ENCODE measurements at regions not wholly inside any gene's neighbourhood (a gene's known extent, or its start where the extent isn't known, plus 50 kb on each side); places are given as distances from the start of the nearest gene placed in this dataset.

GRCh38 chr3:124113485-124113884, 121.6 kb upstream of the ROPN1 start:
- Mint-ChIP-seq H3K4me1 (ENCODE audit: low read depth) (no peaks in the 10 kb centered on the region), H3K9me3 (no peaks in the 10 kb centered on the region), H3K4me3 (no peak overlapping the region), H3K27me3 (ENCODE audit: low read depth) (peaks cover 18% of the 10 kb centered on the region), H3K36me3 (ENCODE audit: insufficient read depth) (no peaks in the 10 kb centered on the region)
- DNase-seq (no peak), ATAC-seq (no peak)

DNA sequence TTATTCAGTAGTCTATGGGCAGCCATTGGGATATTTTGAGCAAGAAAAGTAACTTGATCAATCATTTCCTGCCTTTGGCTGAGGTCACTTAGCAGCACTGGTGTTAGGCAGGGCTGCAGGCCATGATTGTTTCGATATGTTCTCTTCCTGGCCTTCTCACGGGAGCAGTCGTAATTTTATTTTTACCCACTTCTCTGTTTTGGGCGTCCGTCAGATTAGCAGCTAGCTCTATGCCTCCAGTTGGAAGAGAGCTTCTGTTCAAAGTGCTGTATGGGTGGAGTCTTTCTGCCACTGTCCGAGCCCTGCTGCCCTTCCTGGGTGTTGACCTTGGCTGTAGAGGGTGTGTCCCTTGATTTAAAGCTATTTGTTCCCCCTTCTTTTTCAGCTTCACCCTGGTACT, 123.4 kb upstream of the ROPN1 start:
- no peak overlapping the region for H3K4me3 Mint-ChIP-seq
- ATAC-seq (no peak), DNase-seq (no peak)
- H3K36me3 Mint-ChIP-seq (ENCODE audit: insufficient read depth): no peaks in the 10 kb centered on the region
- H3K27me3 Mint-ChIP-seq (ENCODE audit: low read depth): peaks cover 23% of the 10 kb centered on the region
- no peaks in the 10 kb centered on the region for H3K4me1 Mint-ChIP-seq (ENCODE audit: low read depth)
- H3K9me3 Mint-ChIP-seq: no peaks in the 10 kb centered on the region

- no peak overlapping the region for H3K4me3 Mint-ChIP-seq
- no peak for ATAC-seq
- no peaks in the 10 kb centered on the region for H3K9me3 Mint-ChIP-seq
- H3K36me3 Mint-ChIP-seq (ENCODE audit: insufficient read depth): no peaks in the 10 kb centered on the region
- H3K27me3 Mint-ChIP-seq (ENCODE audit: low read depth): peaks cover 23% of the 10 kb centered on the region
- H3K4me1 Mint-ChIP-seq (ENCODE audit: low read depth): no peaks in the 10 kb centered on the region
- DNase-seq: no peak
Measured at GRCh38 chr3:124115956-124116355, 124.0 kb upstream of the ROPN1 start.

DNA sequence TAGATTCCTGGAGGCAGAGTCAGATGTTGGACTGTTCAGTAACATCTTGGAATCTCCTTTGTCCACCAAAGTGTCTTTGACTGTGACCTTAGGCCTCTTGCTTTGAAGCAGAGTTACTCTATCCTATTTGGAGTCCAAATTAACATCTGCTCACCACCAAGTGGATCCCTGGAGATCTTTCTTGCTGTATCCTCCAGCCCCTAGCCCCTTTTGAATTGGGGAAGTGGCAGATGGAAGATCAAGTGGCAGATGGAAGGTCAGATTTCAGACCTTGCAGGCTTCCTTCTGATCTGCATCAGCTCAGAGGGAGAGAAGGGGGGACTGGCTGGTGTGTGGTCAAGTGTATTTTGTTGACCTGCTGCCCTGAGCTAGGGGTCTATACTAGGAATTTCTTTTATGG, 125.0 kb upstream of the ROPN1 start:
- Mint-ChIP-seq H3K36me3 (ENCODE audit: insufficient read depth) (no peaks in the 10 kb centered on the region), H3K27me3 (ENCODE audit: low read depth) (peaks cover 26% of the 10 kb centered on the region), H3K4me3 (no peak overlapping the region), H3K9me3 (no peaks in the 10 kb centered on the region), H3K4me1 (ENCODE audit: low read depth) (no peaks in the 10 kb centered on the region)
- ATAC-seq (no peak), DNase-seq (no peak)

DNA sequence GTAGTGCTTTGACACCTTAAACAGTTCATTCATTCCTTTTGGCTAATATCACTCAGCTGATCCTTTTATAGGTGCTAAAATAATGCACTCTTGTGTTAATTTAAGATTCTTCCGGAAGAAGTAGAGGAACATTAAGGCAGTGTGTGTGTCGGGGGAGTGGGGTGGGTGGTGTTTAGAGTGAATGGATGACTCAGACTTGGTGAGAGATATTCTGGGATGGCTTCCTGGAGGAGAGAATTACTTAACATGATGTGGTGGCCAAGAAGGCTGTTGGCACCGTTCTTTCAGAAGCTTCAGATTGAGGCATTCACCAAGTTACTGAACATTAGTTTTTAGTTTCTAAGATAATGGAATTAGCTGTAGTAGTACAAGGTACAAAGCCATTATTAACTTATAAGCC, 125.6 kb upstream of the ROPN1 start:
- Mint-ChIP-seq H3K36me3 (ENCODE audit: insufficient read depth) (no peaks in the 10 kb centered on the region), H3K4me1 (ENCODE audit: low read depth) (no peaks in the 10 kb centered on the region), H3K27me3 (ENCODE audit: low read depth) (peaks cover 24% of the 10 kb centered on the region), H3K4me3 (no peak overlapping the region), H3K9me3 (no peaks in the 10 kb centered on the region)
- ATAC-seq (no peak), DNase-seq (no peak)

DNA sequence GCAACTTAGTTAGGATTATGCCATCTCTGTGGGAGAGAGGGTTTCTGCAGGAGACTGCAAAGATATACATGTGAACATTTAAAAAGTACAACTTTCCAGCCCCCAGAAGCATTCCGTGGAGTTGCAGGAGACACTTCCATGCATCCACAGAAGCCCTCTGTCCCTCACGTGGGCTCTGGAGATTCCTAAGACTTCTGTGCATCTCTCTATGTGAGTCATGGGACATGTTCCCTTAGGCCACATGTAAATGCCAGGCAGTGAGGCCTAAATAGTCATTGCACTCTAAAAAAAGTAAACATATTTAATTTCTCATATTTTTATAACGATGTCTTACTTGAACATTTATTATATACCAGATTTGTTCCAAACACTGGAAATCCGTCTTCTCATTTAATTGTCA, 126.5 kb upstream of the ROPN1 start:
- ATAC-seq: no peak
- Mint-ChIP-seq H3K36me3 (ENCODE audit: insufficient read depth) (no peaks in the 10 kb centered on the region), H3K4me1 (ENCODE audit: low read depth) (no peaks in the 10 kb centered on the region), H3K4me3 (no peak overlapping the region), H3K27me3 (ENCODE audit: low read depth) (peaks cover 22% of the 10 kb centered on the region), H3K9me3 (no peaks in the 10 kb centered on the region)
- no peak for DNase-seq

GRCh38 chr3:124119056-124119716, 127.3 kb upstream of the ROPN1 start:
- Mint-ChIP-seq H3K4me1 (ENCODE audit: low read depth) (no peaks in the 10 kb centered on the region), H3K9me3 (no peaks in the 10 kb centered on the region), H3K4me3 (no peak overlapping the region), H3K36me3 (ENCODE audit: insufficient read depth) (no peaks in the 10 kb centered on the region), H3K27me3 (ENCODE audit: low read depth) (peaks cover 22% of the 10 kb centered on the region)
- ATAC-seq (no peak), DNase-seq (no peak)

DNA sequence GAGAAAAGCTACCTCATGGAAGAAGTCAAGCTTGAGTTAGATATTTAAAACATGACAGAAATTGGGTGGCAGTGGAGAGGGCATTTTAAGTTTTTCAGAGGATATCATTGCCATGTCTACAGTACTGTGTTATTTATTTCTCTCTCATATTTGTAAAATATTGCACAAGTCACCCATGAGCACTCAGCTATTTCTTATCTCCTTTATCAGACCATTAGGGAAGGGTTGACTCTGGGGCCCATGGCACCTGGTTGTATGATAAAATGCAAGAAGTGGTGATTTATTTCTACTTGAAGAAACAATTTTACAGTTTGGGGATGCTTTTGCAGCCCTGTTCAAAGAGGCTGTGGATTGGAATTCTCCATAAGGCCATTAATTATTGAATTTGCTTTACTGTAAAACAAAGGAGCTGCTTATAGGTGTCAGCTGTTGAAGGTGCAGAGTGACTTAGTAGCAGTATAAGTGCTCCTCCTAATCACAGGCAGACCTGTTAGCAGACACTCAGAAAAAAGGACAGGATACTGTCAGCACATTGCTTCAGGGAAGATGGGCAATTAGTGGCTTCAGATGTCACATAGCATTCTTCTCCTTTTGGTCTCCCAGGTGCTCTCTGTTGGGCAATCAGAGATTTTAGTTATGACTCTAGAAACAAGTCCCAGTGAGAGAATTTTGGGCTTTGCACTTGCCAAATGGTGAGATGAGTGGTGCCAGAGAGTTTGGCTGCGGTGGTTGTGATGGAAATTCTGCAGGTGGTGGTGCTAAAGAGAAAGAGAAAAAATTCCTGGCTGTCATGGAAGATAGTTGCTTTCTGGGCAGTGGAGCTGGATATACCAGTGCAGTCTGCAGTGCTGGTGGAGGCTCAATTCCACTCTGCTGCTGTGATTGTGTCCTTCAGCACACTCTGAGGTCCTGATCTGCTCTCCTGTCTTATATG, 129.7 kb upstream of the ROPN1 start:
- Mint-ChIP-seq H3K36me3 (ENCODE audit: insufficient read depth) (no peaks in the 10 kb centered on the region), H3K9me3 (no peaks in the 10 kb centered on the region), H3K27me3 (ENCODE audit: low read depth) (peaks cover 19% of the 10 kb centered on the region), H3K4me1 (ENCODE audit: low read depth) (no peaks in the 10 kb centered on the region), H3K4me3 (no peak overlapping the region)
- DNase-seq: no peak
- ATAC-seq: no peak

- DNase-seq: no peak
- H3K27me3 Mint-ChIP-seq (ENCODE audit: low read depth): peaks cover 10% of the 10 kb centered on the region
- H3K4me1 Mint-ChIP-seq (ENCODE audit: low read depth): no peaks in the 10 kb centered on the region
- no peaks in the 10 kb centered on the region for H3K9me3 Mint-ChIP-seq
- no peak for ATAC-seq
- H3K4me3 Mint-ChIP-seq: no peak overlapping the region
- no peaks in the 10 kb centered on the region for H3K36me3 Mint-ChIP-seq (ENCODE audit: insufficient read depth)
Measured at GRCh38 chr3:124125315-124125714, 133.4 kb upstream of the ROPN1 start.

- no peaks in the 10 kb centered on the region for H3K36me3 Mint-ChIP-seq (ENCODE audit: insufficient read depth)
- H3K4me1 Mint-ChIP-seq (ENCODE audit: low read depth): no peaks in the 10 kb centered on the region
- no peak for DNase-seq
Measured at GRCh38 chr3:124126436-124127023, 134.6 kb upstream of the ROPN1 start.

DNA sequence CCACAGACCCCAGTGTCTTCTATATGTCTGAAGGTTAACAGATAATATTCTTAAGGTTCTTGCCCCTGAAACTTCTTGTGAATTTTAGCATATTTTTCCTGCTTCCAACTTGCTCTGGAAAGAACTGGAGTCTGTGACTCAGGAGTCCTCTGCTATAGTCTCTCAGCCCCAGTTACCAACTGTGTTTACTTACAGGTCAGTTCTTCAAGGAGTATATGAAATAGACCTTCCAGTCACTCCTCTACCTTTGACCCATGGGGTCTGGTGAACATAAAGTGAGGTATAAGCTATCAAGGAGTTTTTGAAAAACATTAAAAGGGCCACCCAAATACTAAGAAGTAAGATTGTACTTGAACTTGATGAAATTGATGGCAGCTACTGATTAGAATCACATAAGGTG, 139.2 kb upstream of the ROPN1 start:
- ATAC-seq (no peak), DNase-seq (no peak)
- no peaks in the 10 kb centered on the region for H3K36me3 Mint-ChIP-seq (ENCODE audit: insufficient read depth)
- H3K4me1 Mint-ChIP-seq (ENCODE audit: low read depth): no peaks in the 10 kb centered on the region
- H3K27me3 Mint-ChIP-seq (ENCODE audit: low read depth): peaks cover 17% of the 10 kb centered on the region
- no peak overlapping the region for H3K4me3 Mint-ChIP-seq
- H3K9me3 Mint-ChIP-seq: no peaks in the 10 kb centered on the region

More at GRCh38 chr3:124126436-124127023, 134.6 kb upstream of the ROPN1 start:
- ATAC-seq: no peak
- H3K4me3 Mint-ChIP-seq: no peak overlapping the region
- H3K27me3 Mint-ChIP-seq (ENCODE audit: low read depth): peaks cover 11% of the 10 kb centered on the region
- H3K9me3 Mint-ChIP-seq: no peaks in the 10 kb centered on the region

DNA sequence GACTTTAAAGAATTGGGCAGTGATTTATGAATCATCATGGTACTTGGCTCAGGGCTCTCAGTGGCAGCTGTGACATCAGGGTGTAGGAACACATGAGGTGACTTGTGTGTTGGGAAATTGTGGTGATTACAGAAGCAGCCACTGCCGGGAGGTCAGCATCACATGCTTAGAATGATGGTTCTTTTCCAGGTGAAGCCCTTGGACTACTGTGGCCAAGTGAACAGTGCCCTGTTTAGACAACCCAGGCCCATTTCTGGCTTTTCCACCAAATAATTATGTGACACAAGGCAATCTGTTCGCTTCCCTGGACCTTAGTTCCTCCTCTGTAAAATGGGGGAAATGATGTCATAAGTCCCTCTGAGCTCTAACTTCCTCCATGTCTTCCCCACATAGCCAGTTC, 139.7 kb upstream of the ROPN1 start:
- Mint-ChIP-seq H3K27me3 (ENCODE audit: low read depth) (peaks cover 17% of the 10 kb centered on the region), H3K9me3 (no peaks in the 10 kb centered on the region), H3K36me3 (ENCODE audit: insufficient read depth) (no peaks in the 10 kb centered on the region), H3K4me3 (no peak overlapping the region), H3K4me1 (ENCODE audit: low read depth) (no peaks in the 10 kb centered on the region)
- DNase-seq (no peak), ATAC-seq (no peak)

GRCh38 chr3:124132813-124133212, 140.9 kb upstream of the ROPN1 start:
- Mint-ChIP-seq H3K4me1 (ENCODE audit: low read depth) (no peaks in the 10 kb centered on the region), H3K4me3 (no peak overlapping the region), H3K36me3 (ENCODE audit: insufficient read depth) (no peaks in the 10 kb centered on the region), H3K27me3 (ENCODE audit: low read depth) (peaks cover 17% of the 10 kb centered on the region), H3K9me3 (no peaks in the 10 kb centered on the region)
- ATAC-seq: no peak
- DNase-seq: no peak

GRCh38 chr3:124133366-124133940, 141.5 kb upstream of the ROPN1 start:
- Mint-ChIP-seq H3K4me1 (ENCODE audit: low read depth) (no peaks in the 10 kb centered on the region), H3K27me3 (ENCODE audit: low read depth) (peaks cover 17% of the 10 kb centered on the region), H3K36me3 (ENCODE audit: insufficient read depth) (no peaks in the 10 kb centered on the region), H3K9me3 (no peaks in the 10 kb centered on the region), H3K4me3 (no peak overlapping the region)
- no peak for DNase-seq
- no peak for ATAC-seq
